HepG2 (cell line): ENCODE measurements at regions not wholly inside any gene's neighbourhood (a gene's known extent, or its start where the extent isn't known, plus 50 kb on each side); places are given as distances from the start of the nearest gene placed in this dataset.

Source experiments
- AKNA ChIP-seq: sonication (generic); formaldehyde crosslinking; IDR thresholded peaks from 2 replicates; pipeline ENCODE4 v1.4.0; 2020; ENCODE audit warnings: missing genetic modification reagents, borderline replicate concordance
- TRIM24 ChIP-seq: sonication (generic); formaldehyde crosslinking; IDR thresholded peaks from 2 replicates; pipeline ENCODE4 v1.8.0; 2022; ENCODE audit warnings: mild to moderate bottlenecking, missing genetic modification reagents
- ZBTB40 ChIP-seq, 2 experiments: fragments of 450-650 bp in 1 of 2; sonication (generic) in 1 of 2; formaldehyde crosslinking in 1 of 2; IDR thresholded peaks; 2 replicates each; pipeline versions ENCODE4 v1.6.1 to v1.8.0; 2016 to 2022; ENCODE audit warnings: antibody characterized with exemption in 1 of 2, mild to moderate bottlenecking in 1 of 2, missing genetic modification reagents in 1 of 2
- ZNF121 ChIP-seq: sonication (generic); formaldehyde crosslinking; IDR thresholded peaks from 2 replicates; pipeline ENCODE4 v1.5.0; 2020; ENCODE audit warnings: mild to moderate bottlenecking, missing genetic modification reagents
- ZNF136 ChIP-seq: sonication (generic); formaldehyde crosslinking; IDR thresholded peaks from 2 replicates; pipeline ENCODE4 v1.8.1; 2022; ENCODE audit warnings: low read depth, mild to moderate bottlenecking, moderate library complexity, missing genetic modification reagents

- no peak for TF ChIP-seq AKNA (CRISPR knock-in tag)
- no peak for TF ChIP-seq ZNF121
- no peak for TF ChIP-seq ZNF136 (CRISPR knock-in tag)
- no peak for TF ChIP-seq ZBTB40 (IDR thresholded peaks at IDR 0.05)
- no peak for TF ChIP-seq ZBTB40 (CRISPR knock-in tag; IDR thresholded peaks at IDR 0.05)
- TF ChIP-seq TRIM24: no peak
- TF ChIP-seq, all 625 proteins: peak for 0
Observed at GRCh38 chr5:156025656-156026055, 301.3 kb upstream of the SGCD start (continued).
